GM12878 (cell line): ENCODE measurements at regions not wholly inside any gene's neighbourhood (a gene's known extent, or its start where the extent isn't known, plus 50 kb on each side); places are given as distances from the start of the nearest gene placed in this dataset.

Experiments
- ATAC-seq: fragments of 200-7000 bp; cut with Tn5 transposase; 3 replicates; pipeline ENCODE4 v1.9.1; 2020; ENCODE audit warnings: mild to moderate bottlenecking, moderate library complexity
- BruUV-seq: library from RNA; stranded (reverse); fragments of 400-500 nt; replicated peaks from 2 replicates; lab custom pipeline; 2021; lab: Mats Ljungman, UMichigan
- CTCF ChIA-PET: fragments of 300-600 bp; sonication (Branson Sonifier 250); formaldehyde crosslinking; extraction: SDS; loops from one replicate; lab custom pipeline; 2021; ENCODE audit warnings: inconsistent platforms; lab: Yijun Ruan, JAX
- POLR2A ChIA-PET: fragments of 350-600 bp; formaldehyde crosslinking; extraction: SDS; loops from one replicate; lab custom pipeline; 2021; ENCODE audit warnings: inconsistent platforms; lab: Charles Lee
- RAD21 ChIA-PET: fragments of 300-600 bp; sonication (Branson Sonifier 250); formaldehyde crosslinking; loops from one replicate; lab custom pipeline; 2023; ENCODE audit warnings: antibody characterized with exemption; ENCODE audit not compliant: unreplicated experiment; lab: Charles Lee
- SMC1A ChIA-PET: fragments of 300-600 bp; sonication (Branson Sonifier 250); formaldehyde crosslinking; loops from one replicate; lab custom pipeline; 2023; ENCODE audit not compliant: unreplicated experiment, uncharacterized antibody; lab: Charles Lee
- DNase-seq: peaks from one replicate; pipeline ENCODE4 v3.0.0-alpha.2; 2011; ENCODE audit warnings: low read depth, low spot score
- FAIRE-seq: peaks from 3 replicates; lab custom pipeline; 2011; peaks lifted over from hg19 to GRCh38; lab: Jason Lieb, UNC
- H2AFZ ChIP-seq: 2 replicates; pipeline ENCODE4 v1.6.0; 2011; ENCODE audit warnings: low read depth, low read length, control low read depth; ENCODE audit not compliant: control insufficient read depth
- H3K27ac ChIP-seq: 2 replicates; pipeline ENCODE4 v1.5.1; 2011; ENCODE audit warnings: control low read depth; ENCODE audit not compliant: control insufficient read depth, insufficient read depth
- H3K27me3 ChIP-seq, 2 experiments: replicated peaks in 1 of 2; 2 replicates each; pipeline versions ENCODE4 v1.6.0 to v1.6.1; 2011; ENCODE audit warnings: low read length in 1 of 2; ENCODE audit not compliant: control insufficient read depth in 2 of 2, insufficient read depth in 2 of 2
- H3K36me3 ChIP-seq, 2 experiments: 2 replicates each; pipeline ENCODE4 v1.5.1; 2011; ENCODE audit warnings: low read length in 1 of 2; ENCODE audit not compliant: control insufficient read depth in 2 of 2, insufficient read depth in 2 of 2
- H3K4me1 ChIP-seq: 2 replicates; pipeline ENCODE4 v1.6.1; 2011; ENCODE audit warnings: mild to moderate bottlenecking, low read length, moderate library complexity, mixed read lengths; ENCODE audit not compliant: control insufficient read depth, insufficient read depth
- H3K4me2 ChIP-seq: 2 replicates; pipeline ENCODE4 v1.6.0; 2011; ENCODE audit warnings: control low read depth; ENCODE audit not compliant: control insufficient read depth, insufficient read depth
- H3K4me3 ChIP-seq: fragments of 200-600 bp; sonication (generic); 2 replicates; pipeline ENCODE4 v1.5.1; 2016
- H3K79me2 ChIP-seq: 2 replicates; pipeline ENCODE4 v1.6.0; 2011; ENCODE audit warnings: low read length; ENCODE audit not compliant: control insufficient read depth, insufficient read depth
- H3K9ac ChIP-seq: 2 replicates; pipeline ENCODE4 v1.8.0; 2011; ENCODE audit warnings: low read length, control low read depth, mixed read lengths; ENCODE audit not compliant: control insufficient read depth, insufficient read depth
- H3K9me3 ChIP-seq: replicated peaks from 3 replicates; pipeline ENCODE4 v1.5.1; 2011; ENCODE audit warnings: mild to moderate bottlenecking, low read length; ENCODE audit not compliant: control insufficient read depth, insufficient read depth
- H4K20me1 ChIP-seq: 2 replicates; pipeline ENCODE4 v1.6.0; 2011; ENCODE audit not compliant: control insufficient read depth, insufficient read depth
- CEBPZ ChIP-seq: fragments of 150-350 bp; IDR thresholded peaks from 2 replicates; pipeline ENCODE4 v1.6.1; 2016; ENCODE audit warnings: low read depth, low read length
- EP300 ChIP-seq, 2 experiments: fragments of 150-350 bp in 1 of 2; IDR thresholded peaks; 2 replicates each; pipeline ENCODE4 v1.6.1; 2011 to 2012; ENCODE audit warnings: low read depth in 2 of 2, low read length in 2 of 2, borderline replicate concordance in 1 of 2, improper control_type of control experiment in 1 of 2, inconsistent platforms in 1 of 2; ENCODE audit not compliant: control insufficient read depth in 1 of 2
- FOXK2 ChIP-seq: fragments of 450-650 bp; IDR thresholded peaks from 2 replicates; pipeline ENCODE4 v1.6.1; 2017; ENCODE audit warnings: mild to moderate bottlenecking, moderate library complexity
- FOXM1 ChIP-seq: IDR thresholded peaks from 2 replicates; pipeline ENCODE4 v1.6.1; 2012; ENCODE audit warnings: low read depth, mild to moderate bottlenecking, inconsistent platforms, low read length, moderate library complexity
- HCFC1 ChIP-seq: fragments of 150-350 bp; IDR thresholded peaks from 2 replicates; pipeline ENCODE4 v1.6.1; 2014; ENCODE audit warnings: low read length
- JUNB ChIP-seq: IDR thresholded peaks from 2 replicates; pipeline ENCODE4 v1.6.1; 2016; ENCODE audit warnings: antibody characterized with exemption, mild to moderate bottlenecking
- LARP7 ChIP-seq: fragments of 450-650 bp; IDR thresholded peaks from 2 replicates; pipeline ENCODE4 v1.6.1; 2017; ENCODE audit warnings: mild to moderate bottlenecking
- NFIC ChIP-seq: IDR thresholded peaks from 2 replicates; pipeline ENCODE4 v1.6.1; 2012; ENCODE audit warnings: low read depth, mild to moderate bottlenecking, inconsistent platforms, low read length, moderate library complexity
- PAX5 ChIP-seq: IDR thresholded peaks from 2 replicates; pipeline ENCODE4 v1.6.1; 2011; ENCODE audit warnings: low read depth, low read length, borderline replicate concordance
- SKIL ChIP-seq: fragments of 450-650 bp; IDR thresholded peaks from 2 replicates; pipeline ENCODE4 v1.6.1; 2017; ENCODE audit warnings: mild to moderate bottlenecking, low read depth, inconsistent platforms; ENCODE audit not compliant: poor library complexity, severe bottlenecking
- USF1 ChIP-seq: IDR thresholded peaks from 2 replicates; pipeline ENCODE4 v1.6.1; 2011; ENCODE audit warnings: borderline replicate concordance, low read depth, mild to moderate bottlenecking, moderate library complexity, mixed read lengths, low read length; ENCODE audit not compliant: insufficient read depth; ENCODE audit errors: extremely low read length
- ZNF622 ChIP-seq: fragments of 450-650 bp; IDR thresholded peaks from 2 replicates; pipeline ENCODE4 v1.6.1; 2017; ENCODE audit warnings: mild to moderate bottlenecking, inconsistent platforms
- WGBS: methylation state at CpG from one replicate; pipeline ENCODE4 v1.1.6; 2016; ENCODE audit warnings: low lambda C conversion rate; ENCODE audit not compliant: insufficient replicate concordance, insufficient coverage; ENCODE audit errors: missing lambda C conversion rate; 5-methylcytosine and 5-hydroxymethylcytosine counted together
- in situ Hi-C: fragments of 300-500 bp; cut with MboI; formaldehyde crosslinking; loops from 9 replicates; pipeline ENCODE4 v1.14.3; 2018; ENCODE audit warnings: mixed read lengths
- intact Hi-C: fragments of 100-400 bp; cut with micrococcal nuclease; formaldehyde crosslinking; loops from one replicate; pipeline ENCODE4 v1.14.2; 2022; ENCODE audit not compliant: unreplicated experiment

- CTCF ChIA-PET, result no interaction called here
- 40% methylated on average over 22 of the region's 22 CpGs for WGBS
Measured at GRCh38 chr2:205878999-205879762, 196.9 kb downstream of the NRP2 start.

More at GRCh38 chr2:205878999-205879762, 196.9 kb downstream of the NRP2 start:
- no peak overlapping the region for H2AFZ ChIP-seq
- H3K79me2 ChIP-seq, result no peaks in the 10 kb centered on the region
- no peak overlapping the region for H3K27ac ChIP-seq
- no peaks in the 10 kb centered on the region for H3K9me3 ChIP-seq
- DNase-seq, result no peak
- ChIA-PET RAD21 (no interaction called here), SMC1A (no interaction called here), POLR2A (no interaction called here)
- FAIRE-seq, result no peak
- in situ Hi-C loops (no loop called here), intact Hi-C loops (no loop called here)
- H3K36me3 ChIP-seq, result no peaks in the 10 kb centered on the region
- no peaks in the 10 kb centered on the region for H3K4me1 ChIP-seq
- H3K4me3 ChIP-seq, result no peak overlapping the region
- ATAC-seq, result no peak
- no peaks in the 10 kb centered on the region for H4K20me1 ChIP-seq
- TF ChIP-seq NFIC, result no peak
- TF ChIP-seq LARP7, result no peak
- TF ChIP-seq CEBPZ, result no peak
- TF ChIP-seq JUNB, result no peak
- TF ChIP-seq EP300 (IDR thresholded peaks at IDR 0.05; ENCODE audit: borderline replicate concordance in 1 of 2, control insufficient read depth in 1 of 2, low read depth in 2 of 2, low read length in 2 of 2), result no peak
- no peak for TF ChIP-seq FOXM1
- TF ChIP-seq SKIL, result no peak
- TF ChIP-seq HCFC1, result no peak
- TF ChIP-seq PAX5, result no peak
- TF ChIP-seq ZNF622, result no peak
- no peak for TF ChIP-seq USF1
- no peak for TF ChIP-seq FOXK2
- H3K27me3 ChIP-seq, result no peaks in the 10 kb centered on the region
- BruUV-seq, result no TSS peak
- H3K4me2 ChIP-seq, result no peak overlapping the region
- H3K9ac ChIP-seq, result no peak overlapping the region
